HL-60 (cell line): ENCODE measurements at regions not wholly inside any gene's neighbourhood (a gene's known extent, or its start where the extent isn't known, plus 50 kb on each side); places are given as distances from the start of the nearest gene placed in this dataset.

Experiments
- POLR2AphosphoS5 ChIP-seq: IDR thresholded peaks from 2 replicates; pipeline ENCODE4 v1.6.1; 2012; ENCODE audit warnings: low read depth
- TF ChIP-seq, protein P1 (sequence below): IDR thresholded peaks from one replicate; pipeline ENCODE4 v1.5.1; 2011; ENCODE audit warnings: low read length, control low read depth, inconsistent platforms; ENCODE audit not compliant: insufficient read depth

GRCh38 chr5:106660681-106661080 lies 1010.1 kb downstream of the EFNA5 start:
- TF ChIP-seq POLR2AphosphoS5: no peak
- TF ChIP-seq, protein P1, sequence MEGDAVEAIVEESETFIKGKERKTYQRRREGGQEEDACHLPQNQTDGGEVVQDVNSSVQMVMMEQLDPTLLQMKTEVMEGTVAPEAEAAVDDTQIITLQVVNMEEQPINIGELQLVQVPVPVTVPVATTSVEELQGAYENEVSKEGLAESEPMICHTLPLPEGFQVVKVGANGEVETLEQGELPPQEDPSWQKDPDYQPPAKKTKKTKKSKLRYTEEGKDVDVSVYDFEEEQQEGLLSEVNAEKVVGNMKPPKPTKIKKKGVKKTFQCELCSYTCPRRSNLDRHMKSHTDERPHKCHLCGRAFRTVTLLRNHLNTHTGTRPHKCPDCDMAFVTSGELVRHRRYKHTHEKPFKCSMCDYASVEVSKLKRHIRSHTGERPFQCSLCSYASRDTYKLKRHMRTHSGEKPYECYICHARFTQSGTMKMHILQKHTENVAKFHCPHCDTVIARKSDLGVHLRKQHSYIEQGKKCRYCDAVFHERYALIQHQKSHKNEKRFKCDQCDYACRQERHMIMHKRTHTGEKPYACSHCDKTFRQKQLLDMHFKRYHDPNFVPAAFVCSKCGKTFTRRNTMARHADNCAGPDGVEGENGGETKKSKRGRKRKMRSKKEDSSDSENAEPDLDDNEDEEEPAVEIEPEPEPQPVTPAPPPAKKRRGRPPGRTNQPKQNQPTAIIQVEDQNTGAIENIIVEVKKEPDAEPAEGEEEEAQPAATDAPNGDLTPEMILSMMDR: no peak
